Vagina (tissue), 2 donors: ENCODE measurements at regions not wholly inside any gene's neighbourhood (a gene's known extent, or its start where the extent isn't known, plus 50 kb on each side); places are given as distances from the start of the nearest gene placed in this dataset.

Source experiments
- DNase-seq, 2 donors: peaks; one replicate each; pipeline ENCODE4 v3.0.0-alpha.2; 2017; ENCODE audit errors: extremely low spot score in 2 of 2
- H3K27ac ChIP-seq: fragments of 200-600 bp; sonication (generic); one replicate; pipeline ENCODE4 v1.5.1; 2019
- H3K27me3 ChIP-seq: fragments of 200-600 bp; sonication (generic); one replicate; pipeline ENCODE4 v1.5.1; 2019
- H3K36me3 ChIP-seq, 2 donors: fragments of 200-600 bp; sonication (generic); one replicate each; pipeline ENCODE4 v1.5.1; 2017 to 2019
- H3K4me1 ChIP-seq: fragments of 200-600 bp; sonication (generic); one replicate; pipeline ENCODE4 v1.5.1; 2019
- H3K4me3 ChIP-seq, 2 donors: fragments of 200-600 bp; sonication (generic); 1 replicate in 1 of 2; 2 replicates in 1 of 2; pipeline ENCODE4 v1.5.1; 2016 to 2019
- H3K9me3 ChIP-seq: fragments of 200-600 bp; sonication (generic); one replicate; pipeline ENCODE4 v1.5.1; 2019
- CTCF ChIP-seq, 3 experiments: fragments of 450-650 bp in 2 of 3; fragments of 200-600 bp in 1 of 3; sonication (generic) in 1 of 3; IDR thresholded peaks; one replicate each; pipeline ENCODE4 v1.5.1; 2017 to 2019; ENCODE audit warnings: antibody characterized with exemption in 3 of 3, mild to moderate bottlenecking in 2 of 3, moderate library complexity in 2 of 3
- POLR2A ChIP-seq, 2 donors: fragments of 450-650 bp; IDR thresholded peaks; one replicate each; pipeline ENCODE4 v1.6.1; 2017; ENCODE audit warnings: antibody characterized with exemption in 2 of 2, mild to moderate bottlenecking in 2 of 2, moderate library complexity in 2 of 2
- POLR2AphosphoS5 ChIP-seq, 2 donors: sonication (generic); formaldehyde crosslinking; IDR thresholded peaks; one replicate each; pipeline ENCODE4 v1.9.0; 2017; ENCODE audit warnings: antibody characterized with exemption in 2 of 2, mild to moderate bottlenecking in 2 of 2, low read depth in 1 of 2; ENCODE audit not compliant: insufficient read depth in 1 of 2
- intact Hi-C: fragments of 100-400 bp; cut with DNase I; formaldehyde crosslinking; loops from one replicate; pipeline ENCODE4 v1.15.1; 2023

- intact Hi-C loops: no loop called here
- Histone ChIP-seq H3K27me3 (no peaks in the 10 kb centered on the region), H3K27ac (no peak overlapping the region), H3K36me3 (no peaks in the 10 kb centered on the region), H3K4me1 (no peaks in the 10 kb centered on the region), H3K4me3 (no peak overlapping the region), H3K9me3 (no peaks in the 10 kb centered on the region)
- TF ChIP-seq POLR2AphosphoS5 (IDR thresholded peaks at IDR 0.05; ENCODE audit: insufficient read depth in 1 of 2, low read depth in 1 of 2) (no peak), POLR2A (IDR thresholded peaks at IDR 0.05) (no peak), CTCF (IDR thresholded peaks at IDR 0.05) (no peak)
- DNase-seq: no peak
Observed at GRCh38 chr3:76178412-76178811, 393.1 kb upstream of the ZNF717 start.

DNA sequence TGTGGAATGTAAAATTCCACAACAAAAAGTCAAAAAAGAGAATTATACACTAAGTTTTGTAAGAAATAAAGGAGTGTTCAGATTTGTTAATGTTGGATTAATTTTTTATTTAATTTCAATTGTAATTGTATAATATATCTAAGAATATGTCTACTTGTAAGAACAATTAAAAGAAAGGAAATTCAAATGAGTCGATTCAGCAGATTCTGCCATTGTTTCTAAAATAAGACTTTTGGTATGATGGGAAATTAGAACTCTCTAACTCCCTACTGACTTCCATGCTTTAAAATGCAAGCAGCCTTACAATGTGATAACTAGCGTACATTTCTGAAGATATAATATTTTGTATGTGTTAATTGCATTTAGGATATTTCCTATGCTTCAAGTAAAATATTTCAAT lies 395.9 kb upstream of the ZNF717 start:
- DNase-seq: no peak
- Histone ChIP-seq H3K4me3 (no peak overlapping the region), H3K36me3 (no peaks in the 10 kb centered on the region), H3K4me1 (no peaks in the 10 kb centered on the region), H3K9me3 (no peaks in the 10 kb centered on the region), H3K27ac (no peak overlapping the region), H3K27me3 (no peaks in the 10 kb centered on the region)
- intact Hi-C loops: no loop called here
- no peak for TF ChIP-seq POLR2A (IDR thresholded peaks at IDR 0.05)
- TF ChIP-seq POLR2AphosphoS5 (IDR thresholded peaks at IDR 0.05; ENCODE audit: insufficient read depth in 1 of 2, low read depth in 1 of 2): no peak
- no peak for TF ChIP-seq CTCF (IDR thresholded peaks at IDR 0.05)

DNA sequence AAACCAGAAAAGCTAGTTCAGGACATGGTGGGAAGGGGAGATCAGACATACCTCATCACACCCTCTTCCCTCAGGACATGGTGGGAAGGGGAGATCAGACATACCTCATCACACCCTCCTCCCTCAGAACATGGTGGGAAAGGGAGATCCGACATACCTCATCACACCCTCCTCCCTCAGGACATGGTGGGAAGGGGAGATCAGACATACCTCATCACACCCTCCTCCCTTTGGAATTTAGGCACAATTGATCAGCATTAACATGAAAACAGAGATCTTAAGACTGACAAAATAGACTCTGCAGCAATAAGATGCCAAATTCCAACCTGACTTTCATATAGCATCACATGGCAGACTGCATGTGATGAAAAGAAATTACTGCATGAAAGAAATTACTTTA lies 412.7 kb upstream of the ZNF717 start:
- Histone ChIP-seq H3K27ac (no peak overlapping the region), H3K9me3 (no peaks in the 10 kb centered on the region), H3K27me3 (no peaks in the 10 kb centered on the region), H3K4me3 (no peak overlapping the region), H3K36me3 (no peaks in the 10 kb centered on the region), H3K4me1 (no peaks in the 10 kb centered on the region)
- no peak for DNase-seq
- TF ChIP-seq POLR2A (IDR thresholded peaks at IDR 0.05) (no peak), CTCF (IDR thresholded peaks at IDR 0.05) (no peak), POLR2AphosphoS5 (IDR thresholded peaks at IDR 0.05; ENCODE audit: insufficient read depth in 1 of 2, low read depth in 1 of 2) (no peak)
- intact Hi-C loops: no loop called here

- H3K27me3 ChIP-seq: no peaks in the 10 kb centered on the region
- H3K36me3 ChIP-seq: no peaks in the 10 kb centered on the region
- DNase-seq: no peak
- H3K4me3 ChIP-seq: no peak overlapping the region
- no peak overlapping the region for H3K27ac ChIP-seq
- H3K9me3 ChIP-seq: no peaks in the 10 kb centered on the region
- TF ChIP-seq CTCF (IDR thresholded peaks at IDR 0.05) (no peak), POLR2AphosphoS5 (IDR thresholded peaks at IDR 0.05; ENCODE audit: insufficient read depth in 1 of 2, low read depth in 1 of 2) (no peak)
- no peaks in the 10 kb centered on the region for H3K4me1 ChIP-seq
- intact Hi-C loops: no loop called here
Observed at GRCh38 chr3:76199382-76199781, 414.0 kb upstream of the ZNF717 start.

DNA sequence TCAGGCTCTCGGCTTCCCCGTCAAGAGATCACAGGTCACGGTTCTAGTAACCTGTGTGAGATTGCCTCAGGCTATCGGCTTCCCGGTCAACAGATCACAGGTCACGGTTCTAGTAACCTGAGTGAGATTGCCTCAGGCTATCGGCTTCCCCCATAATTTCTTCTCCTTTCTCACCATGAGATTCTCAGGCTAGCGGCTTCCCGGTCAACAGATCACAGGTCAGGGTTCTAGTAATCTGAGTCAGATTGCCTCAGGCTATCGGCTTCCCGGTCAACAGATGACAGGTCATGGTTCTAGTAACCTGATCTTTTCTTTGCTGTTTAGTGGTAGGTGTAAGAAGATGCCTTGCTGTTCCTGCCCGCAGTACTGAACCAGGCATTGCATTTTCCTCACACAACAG lies 418.2 kb upstream of the ZNF717 start:
- Histone ChIP-seq H3K27me3 (no peaks in the 10 kb centered on the region), H3K4me1 (no peaks in the 10 kb centered on the region), H3K9me3 (no peaks in the 10 kb centered on the region), H3K27ac (no peak overlapping the region), H3K4me3 (no peak overlapping the region), H3K36me3 (no peaks in the 10 kb centered on the region)
- TF ChIP-seq POLR2AphosphoS5 (IDR thresholded peaks at IDR 0.05; ENCODE audit: insufficient read depth in 1 of 2, low read depth in 1 of 2): no peak
- TF ChIP-seq CTCF (IDR thresholded peaks at IDR 0.05): no peak
- no peak for TF ChIP-seq POLR2A (IDR thresholded peaks at IDR 0.05)
- no peak for DNase-seq
- intact Hi-C loops: no loop called here
